Endothelial cell of umbilical vein (primary cell): ENCODE measurements at regions not wholly inside any gene's neighbourhood (a gene's known extent, or its start where the extent isn't known, plus 50 kb on each side); places are given as distances from the start of the nearest gene placed in this dataset.

Source experiments
- BruUV-seq: library from RNA; stranded (reverse); fragments of 400-500 nt; replicated peaks from 2 replicates; lab custom pipeline; 2021; lab: Mats Ljungman, UMichigan
- CTCF ChIA-PET: fragments of 300-600, 350-600 bp; sonication (Branson Sonifier 250); formaldehyde crosslinking; loops from one replicate; lab custom pipeline; 2021; ENCODE audit warnings: antibody characterized with exemption, inconsistent platforms; lab: Charles Lee
- POLR2A ChIA-PET: fragments of 300-600, 350-600 bp; sonication (Branson Sonifier 250); formaldehyde crosslinking; loops from one replicate; lab custom pipeline; 2021; ENCODE audit warnings: antibody characterized with exemption, inconsistent platforms; lab: Charles Lee
- DNase-seq: peaks from one replicate; pipeline ENCODE4 v3.0.0-alpha.2; 2011; ENCODE audit warnings: low read depth, low spot score
- FAIRE-seq: peaks from 2 replicates; lab custom pipeline; 2011; peaks lifted over from hg19 to GRCh38; lab: Jason Lieb, UNC
- H2AFZ ChIP-seq: 2 replicates; pipeline ENCODE4 v1.6.0; 2012; ENCODE audit warnings: low read depth, low read length, control low read depth, inconsistent platforms
- H3K27ac ChIP-seq: 2 replicates; pipeline ENCODE4 v1.5.1; 2011; ENCODE audit warnings: low read depth, mild to moderate bottlenecking, control low read depth, low read length, moderate library complexity; ENCODE audit not compliant: insufficient read depth
- H3K27me3 ChIP-seq, 2 experiments: 2 replicates each; pipeline versions ENCODE4 v1.6.0 to v1.6.1; 2011; ENCODE audit warnings: low read length in 2 of 2, mixed read lengths in 1 of 2; ENCODE audit not compliant: control insufficient read depth in 2 of 2, insufficient read depth in 2 of 2
- H3K36me3 ChIP-seq, 2 experiments: 2 replicates in 1 of 2; 3 replicates in 1 of 2; pipeline ENCODE4 v1.5.1; 2011; ENCODE audit warnings: low read length in 2 of 2, mild to moderate bottlenecking in 1 of 2, moderate library complexity in 1 of 2; ENCODE audit not compliant: control insufficient read depth in 2 of 2, insufficient read depth in 2 of 2; ENCODE audit errors: extremely low read depth in 1 of 2
- H3K4me1 ChIP-seq: 3 replicates; pipeline ENCODE4 v1.5.1; 2011; ENCODE audit warnings: mild to moderate bottlenecking, low read length; ENCODE audit not compliant: control insufficient read depth, insufficient read depth; ENCODE audit errors: extremely low read depth
- H3K4me2 ChIP-seq: 2 replicates; pipeline ENCODE4 v1.6.1; 2011; ENCODE audit warnings: low read length, control low read depth, mixed read lengths; ENCODE audit not compliant: insufficient read depth
- H3K4me3 ChIP-seq, 3 experiments: fragments of 200-600 bp in 1 of 3; sonication (generic), shearing (Covaris generic) in 1 of 3; replicated peaks in 1 of 3; 2 replicates each; pipeline ENCODE4 v1.5.1; 2011 to 2016; ENCODE audit warnings: control low read depth in 3 of 3, low read length in 3 of 3, mild to moderate bottlenecking in 2 of 3, inconsistent platforms in 1 of 3, low read depth in 1 of 3, moderate library complexity in 1 of 3; ENCODE audit not compliant: insufficient read depth in 1 of 3
- H3K79me2 ChIP-seq: 2 replicates; pipeline ENCODE4 v1.6.0; 2012; ENCODE audit warnings: low read length, inconsistent platforms; ENCODE audit not compliant: control insufficient read depth, insufficient read depth
- H3K9ac ChIP-seq: replicated peaks from 2 replicates; pipeline ENCODE3; 2011; ENCODE audit warnings: low read length, control low read depth; ENCODE audit not compliant: insufficient read depth; ENCODE audit errors: extremely low read depth
- H3K9me1 ChIP-seq: replicated peaks from 3 replicates; pipeline ENCODE4 v1.6.0; 2011; ENCODE audit warnings: mild to moderate bottlenecking, low read length; ENCODE audit not compliant: control insufficient read depth, insufficient read depth; ENCODE audit errors: extremely low read depth
- H3K9me3 ChIP-seq: replicated peaks from 2 replicates; pipeline ENCODE4 v1.5.1; 2012; ENCODE audit warnings: low read length, inconsistent platforms; ENCODE audit not compliant: control insufficient read depth, insufficient read depth
- H4K20me1 ChIP-seq: replicated peaks from 2 replicates; pipeline ENCODE3; 2011; ENCODE audit warnings: mild to moderate bottlenecking, low read length; ENCODE audit not compliant: control insufficient read depth, insufficient read depth; ENCODE audit errors: extremely low read depth
- EZH2 ChIP-seq: IDR thresholded peaks from 2 replicates; pipeline ENCODE4 v1.6.1; 2012; ENCODE audit warnings: borderline replicate concordance, low read depth, mild to moderate bottlenecking, moderate library complexity, low read length, inconsistent platforms; ENCODE audit not compliant: severe bottlenecking
- FOS ChIP-seq: IDR thresholded peaks from 2 replicates; pipeline ENCODE4 v1.6.1; 2011; ENCODE audit warnings: mild to moderate bottlenecking, low read length, moderate library complexity, borderline replicate concordance; ENCODE audit not compliant: insufficient read depth
- GATA2 ChIP-seq: IDR thresholded peaks from 2 replicates; pipeline ENCODE4 v1.7.0; 2011; ENCODE audit warnings: low read depth, mild to moderate bottlenecking, moderate library complexity, mixed read lengths, low read length; ENCODE audit not compliant: insufficient read length, insufficient read depth
- JUN ChIP-seq: IDR thresholded peaks from 2 replicates; pipeline ENCODE4 v1.6.1; 2011; ENCODE audit warnings: borderline replicate concordance, low read depth; ENCODE audit not compliant: insufficient read length, insufficient read depth
- MYC ChIP-seq: IDR thresholded peaks from one replicate; pipeline ENCODE4 v1.6.1; 2011; ENCODE audit warnings: mild to moderate bottlenecking, low read depth, low read length
- POLR2A ChIP-seq: IDR thresholded peaks from 2 replicates; pipeline ENCODE4 v1.6.1; 2012; ENCODE audit warnings: low read depth, mild to moderate bottlenecking, control low read depth, low read length
- POLR2AphosphoS5 ChIP-seq: IDR thresholded peaks from 2 replicates; pipeline ENCODE4 v1.6.1; 2012; ENCODE audit warnings: low read depth, mild to moderate bottlenecking, control low read depth, low read length, moderate library complexity; ENCODE audit not compliant: insufficient read depth
- dilution Hi-C: fragments of 300-500 bp; cut with MboI; formaldehyde crosslinking; loops from one replicate; pipeline ENCODE4 v1.15.0; 2019; ENCODE audit warnings: low sequenced_read_pairs; ENCODE audit not compliant: extremely low pct_ligation_motif_present
- intact Hi-C: fragments of 100-400 bp; cut with micrococcal nuclease; formaldehyde crosslinking; loops from one replicate; pipeline ENCODE4 v1.10.0; 2022
- TF ChIP-seq, protein P1 (sequence below), 2 donors: IDR thresholded peaks; 1 replicate in 1 of 2; 2 replicates in 1 of 2; pipeline ENCODE4 v1.5.1; 2011; ENCODE audit warnings: low read length in 2 of 2, mild to moderate bottlenecking in 2 of 2, moderate library complexity in 2 of 2, control low read depth in 1 of 2, inconsistent platforms in 1 of 2, low read depth in 1 of 2; ENCODE audit not compliant: insufficient read depth in 1 of 2; ENCODE audit errors: extremely low read depth in 1 of 2
- TF ChIP-seq, protein P2 (sequence below): IDR thresholded peaks from 2 replicates; pipeline ENCODE4 v1.6.1; 2011; ENCODE audit not compliant: insufficient read depth, insufficient read length

DNA sequence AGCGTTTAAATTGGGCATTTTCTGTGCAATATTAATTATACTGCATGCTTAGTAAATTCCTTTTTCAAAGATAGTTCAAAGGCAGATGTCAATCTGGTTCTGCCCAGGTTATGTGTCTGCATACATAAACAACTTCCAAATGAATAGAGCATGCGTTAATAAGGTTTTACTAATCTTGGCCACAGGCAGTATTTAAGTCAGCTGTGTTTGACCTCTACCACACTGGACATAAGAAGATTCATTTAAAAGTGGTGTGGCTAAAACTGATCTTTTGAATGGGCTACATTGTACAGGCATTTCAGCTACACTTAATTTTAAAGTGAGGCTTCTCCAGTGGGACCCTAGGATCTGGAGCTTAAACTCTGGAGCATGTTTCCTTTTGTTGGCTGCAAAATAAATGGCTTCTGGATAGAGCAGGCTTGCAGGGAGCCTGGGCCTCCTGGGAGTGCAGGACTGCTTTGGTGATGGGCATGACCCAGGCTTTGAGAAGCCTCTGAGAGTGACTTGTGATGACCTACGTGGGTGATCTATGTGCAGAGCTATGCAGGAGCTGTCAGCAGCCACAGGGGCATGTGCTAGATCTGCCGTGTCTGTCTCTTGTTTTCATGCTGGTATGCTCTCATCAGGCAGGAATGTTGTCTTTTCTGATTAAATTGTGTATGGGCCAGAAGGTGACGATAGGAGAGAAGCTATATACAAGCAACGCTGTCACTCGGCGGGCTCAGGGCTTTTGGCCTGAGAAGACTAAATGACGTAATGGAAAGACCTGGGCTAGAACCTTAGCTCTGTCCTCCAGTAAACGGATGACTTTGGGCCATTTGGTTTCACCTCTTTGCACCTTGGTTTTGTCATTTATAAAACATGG, 331.2 kb downstream of the QKI start:
- peak; percentile 10 for DNase-seq
- dilution Hi-C loops (no loop called here), intact Hi-C loops (no loop called here)
- H3K4me3 ChIP-seq = no peak overlapping the region
- H3K9me1 ChIP-seq = no peaks in the 10 kb centered on the region
- no peak for FAIRE-seq
- no peaks in the 10 kb centered on the region for H3K9me3 ChIP-seq
- no peaks in the 10 kb centered on the region for H3K36me3 ChIP-seq
- H4K20me1 ChIP-seq = no peaks in the 10 kb centered on the region
- H3K27ac ChIP-seq = no peak overlapping the region
- no peak overlapping the region for H3K9ac ChIP-seq
- no peaks in the 10 kb centered on the region for H3K27me3 ChIP-seq
- no peak overlapping the region for H2AFZ ChIP-seq
- H3K4me1 ChIP-seq = no peaks in the 10 kb centered on the region
- no peak for TF ChIP-seq GATA2
- TF ChIP-seq EZH2 = no peak
- TF ChIP-seq FOS = no peak
- TF ChIP-seq, protein P1, sequence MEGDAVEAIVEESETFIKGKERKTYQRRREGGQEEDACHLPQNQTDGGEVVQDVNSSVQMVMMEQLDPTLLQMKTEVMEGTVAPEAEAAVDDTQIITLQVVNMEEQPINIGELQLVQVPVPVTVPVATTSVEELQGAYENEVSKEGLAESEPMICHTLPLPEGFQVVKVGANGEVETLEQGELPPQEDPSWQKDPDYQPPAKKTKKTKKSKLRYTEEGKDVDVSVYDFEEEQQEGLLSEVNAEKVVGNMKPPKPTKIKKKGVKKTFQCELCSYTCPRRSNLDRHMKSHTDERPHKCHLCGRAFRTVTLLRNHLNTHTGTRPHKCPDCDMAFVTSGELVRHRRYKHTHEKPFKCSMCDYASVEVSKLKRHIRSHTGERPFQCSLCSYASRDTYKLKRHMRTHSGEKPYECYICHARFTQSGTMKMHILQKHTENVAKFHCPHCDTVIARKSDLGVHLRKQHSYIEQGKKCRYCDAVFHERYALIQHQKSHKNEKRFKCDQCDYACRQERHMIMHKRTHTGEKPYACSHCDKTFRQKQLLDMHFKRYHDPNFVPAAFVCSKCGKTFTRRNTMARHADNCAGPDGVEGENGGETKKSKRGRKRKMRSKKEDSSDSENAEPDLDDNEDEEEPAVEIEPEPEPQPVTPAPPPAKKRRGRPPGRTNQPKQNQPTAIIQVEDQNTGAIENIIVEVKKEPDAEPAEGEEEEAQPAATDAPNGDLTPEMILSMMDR (IDR thresholded peaks at IDR 0.05; ENCODE audit: extremely low read depth in 1 of 2, insufficient read depth in 1 of 2, low read depth in 1 of 2, low read length in 2 of 2) = no peak
- TF ChIP-seq, protein P2, sequence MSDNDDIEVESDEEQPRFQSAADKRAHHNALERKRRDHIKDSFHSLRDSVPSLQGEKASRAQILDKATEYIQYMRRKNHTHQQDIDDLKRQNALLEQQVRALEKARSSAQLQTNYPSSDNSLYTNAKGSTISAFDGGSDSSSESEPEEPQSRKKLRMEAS = no peak
- no peak for TF ChIP-seq POLR2A
- no peak for TF ChIP-seq MYC
- no peak for TF ChIP-seq POLR2AphosphoS5
- no peak for TF ChIP-seq JUN
- H3K79me2 ChIP-seq = no peaks in the 10 kb centered on the region
- ChIA-PET CTCF (no interaction called here), POLR2A (no interaction called here)
- H3K4me2 ChIP-seq = no peak overlapping the region
- BruUV-seq = no TSS peak
